Renal cortex interstitium (tissue), 11 donors: ENCODE measurements at regions not wholly inside any gene's neighbourhood (a gene's known extent, or its start where the extent isn't known, plus 50 kb on each side); places are given as distances from the start of the nearest gene placed in this dataset.

Experiments used
- DNase-seq, 11 donors: peaks; one replicate each; pipeline ENCODE4 v3.0.0-alpha.2; 2013; ENCODE audit warnings: low read depth in 9 of 11, low spot score in 4 of 11; ENCODE audit errors: extremely low read depth in 1 of 11

DNA sequence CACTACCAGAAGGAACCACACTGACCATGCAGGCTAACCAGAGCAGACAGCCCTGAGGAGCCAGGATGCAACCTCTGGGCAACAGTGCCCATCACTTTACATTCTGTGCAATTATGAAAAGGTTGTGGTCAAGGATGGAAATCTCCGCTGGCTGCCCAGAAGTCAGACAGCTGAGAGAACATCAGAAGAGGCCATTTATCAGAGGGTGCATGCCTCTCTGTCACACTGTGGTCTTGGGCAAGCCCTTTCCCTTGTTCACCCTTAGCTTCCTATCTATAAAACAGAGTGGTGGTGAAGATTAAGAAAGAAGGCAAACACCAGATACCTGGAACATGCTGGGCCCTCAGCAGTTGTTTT lies 120.7 kb upstream of the GDF10 start:
- DNase-seq = no peak

DNA sequence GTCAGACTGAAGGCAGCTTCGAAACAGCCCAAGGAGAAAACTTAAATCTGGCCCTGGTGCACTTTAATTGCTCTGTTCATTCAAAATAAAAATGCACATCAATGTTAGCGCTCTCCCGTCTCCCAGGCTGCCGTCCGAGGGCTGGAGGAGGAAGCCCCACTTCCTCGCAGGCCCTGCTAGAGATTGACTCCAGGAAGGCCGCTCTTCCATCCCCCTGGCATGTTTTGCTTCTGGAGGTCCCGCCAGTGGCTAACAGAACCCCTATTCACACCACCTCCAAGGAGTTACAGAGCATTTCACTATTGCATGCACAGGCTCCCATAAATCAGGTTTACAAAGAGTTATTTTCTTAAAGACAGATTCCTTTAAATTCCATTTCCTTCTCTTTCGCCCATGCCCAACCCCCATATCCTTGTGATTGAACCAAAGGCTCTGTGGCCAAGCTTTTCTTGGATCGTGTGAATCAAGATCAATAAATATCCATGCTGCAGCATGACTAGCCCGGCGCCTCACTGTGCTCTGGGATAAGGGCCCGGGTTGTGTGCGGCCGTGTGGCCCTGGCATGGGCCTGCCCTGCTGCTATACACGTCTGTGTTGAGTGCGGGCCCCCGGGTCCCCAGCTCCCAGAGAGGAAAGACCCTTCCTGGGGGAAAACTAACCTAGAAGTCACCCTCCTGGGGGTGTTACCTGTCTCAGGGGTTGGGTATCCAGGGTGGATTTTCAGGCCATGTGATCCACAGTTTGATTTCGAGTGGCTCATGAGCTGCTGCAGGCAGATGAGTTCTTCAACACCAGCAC lies 118.7 kb upstream of the GDF10 start:
- no peak for DNase-seq

DNA sequence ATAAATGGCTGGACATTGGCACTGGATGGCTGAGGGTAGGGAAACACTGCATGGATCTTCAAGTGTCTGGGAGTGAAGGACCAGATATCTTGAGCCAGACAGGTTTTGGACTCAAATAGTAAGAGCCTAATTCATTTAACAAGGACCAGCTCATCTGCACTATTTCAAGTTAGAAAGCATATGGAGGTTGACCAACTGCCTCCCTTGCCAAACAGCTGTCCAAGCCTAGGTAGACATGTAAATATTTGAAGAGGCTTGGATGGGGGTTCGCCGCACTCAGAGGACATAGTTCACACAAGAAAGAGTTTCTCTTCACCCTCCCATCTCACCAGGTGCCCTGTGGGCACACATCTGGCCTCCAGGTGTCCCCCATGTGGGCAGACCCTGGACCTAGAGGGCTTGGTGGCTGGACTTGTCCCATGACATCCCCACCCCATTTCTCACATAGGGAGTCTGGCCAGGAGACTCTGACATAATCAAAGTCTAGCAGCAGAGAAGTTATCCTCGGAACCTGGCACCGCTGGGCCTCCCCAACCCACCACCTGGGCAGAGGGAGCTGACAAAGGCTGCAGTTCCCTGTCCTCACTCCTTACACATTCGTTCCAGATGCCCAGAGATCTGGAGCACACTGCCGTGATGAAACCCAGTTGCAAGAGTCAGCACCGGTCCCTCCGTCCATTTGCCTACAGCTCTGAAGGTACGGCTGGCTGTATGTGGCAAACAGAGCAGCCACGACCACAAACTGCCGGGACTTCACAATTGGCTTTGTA lies 116.9 kb upstream of the GDF10 start:
- no peak for DNase-seq

DNA sequence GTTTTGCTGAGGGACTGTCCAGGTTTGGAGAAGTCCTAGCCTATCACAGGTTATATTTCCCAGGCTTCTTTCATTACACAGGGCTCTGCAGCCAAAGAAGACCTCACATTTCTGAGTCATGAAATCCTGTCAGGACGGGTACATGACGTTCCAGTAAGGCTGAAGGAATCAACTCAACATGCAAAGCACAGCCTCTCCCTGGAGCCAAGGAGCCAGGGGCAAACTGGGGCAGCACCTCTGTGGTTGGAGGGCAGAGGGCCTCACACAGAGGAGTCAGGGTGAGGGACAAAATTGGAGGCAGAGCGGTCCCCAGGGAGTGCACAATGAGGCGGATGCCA lies 116.3 kb upstream of the GDF10 start:
- DNase-seq = no peak

DNA sequence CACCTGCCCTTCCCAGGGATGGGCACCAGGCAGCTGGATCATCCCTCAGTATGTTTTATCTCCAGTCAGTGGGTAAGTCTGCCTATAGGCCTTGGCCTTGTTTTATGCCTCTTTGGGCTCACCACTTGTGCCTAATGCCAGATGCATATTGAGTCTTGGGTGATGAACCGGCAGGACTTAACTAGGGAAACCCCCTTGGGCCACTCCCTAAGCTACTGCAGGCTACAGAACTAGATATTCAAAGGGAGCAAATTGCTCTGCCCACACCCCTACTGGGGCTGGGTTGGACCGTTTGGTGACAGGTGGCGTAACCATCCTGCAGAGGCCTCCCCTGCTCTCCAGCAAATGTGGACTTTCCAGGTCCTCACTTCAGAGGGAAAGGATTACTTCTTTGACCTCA lies 115.7 kb upstream of the GDF10 start:
- no peak for DNase-seq

DNA sequence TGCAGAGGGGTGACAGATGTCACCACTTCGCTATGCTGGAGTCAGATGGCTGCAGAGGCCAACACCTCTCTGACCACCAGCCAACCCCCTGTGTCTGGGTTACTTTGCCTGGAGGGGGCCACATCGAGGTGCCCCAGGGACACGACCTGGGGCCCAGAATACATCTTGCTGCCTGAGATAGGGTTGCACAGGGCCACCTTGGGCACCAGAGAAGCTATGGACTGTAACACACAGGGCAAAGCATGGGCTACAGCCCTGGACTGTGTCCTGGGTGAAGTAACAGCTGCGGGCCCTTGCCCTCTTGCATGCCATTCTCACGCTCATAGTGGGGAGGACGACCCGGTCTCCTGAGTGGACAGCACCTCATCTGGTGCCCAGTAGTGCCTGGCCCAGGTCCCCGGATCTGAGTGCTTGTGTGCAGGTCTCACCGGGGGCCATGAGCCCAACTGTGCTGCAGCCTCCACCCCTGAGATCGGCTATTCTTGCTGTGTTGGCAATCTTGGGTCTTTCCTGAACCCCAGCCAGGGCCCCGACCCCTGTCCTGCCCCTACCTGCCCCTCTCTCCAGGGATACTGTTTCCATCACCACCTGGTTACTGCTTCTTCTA lies 115.2 kb upstream of the GDF10 start:
- no peak for DNase-seq

DNA sequence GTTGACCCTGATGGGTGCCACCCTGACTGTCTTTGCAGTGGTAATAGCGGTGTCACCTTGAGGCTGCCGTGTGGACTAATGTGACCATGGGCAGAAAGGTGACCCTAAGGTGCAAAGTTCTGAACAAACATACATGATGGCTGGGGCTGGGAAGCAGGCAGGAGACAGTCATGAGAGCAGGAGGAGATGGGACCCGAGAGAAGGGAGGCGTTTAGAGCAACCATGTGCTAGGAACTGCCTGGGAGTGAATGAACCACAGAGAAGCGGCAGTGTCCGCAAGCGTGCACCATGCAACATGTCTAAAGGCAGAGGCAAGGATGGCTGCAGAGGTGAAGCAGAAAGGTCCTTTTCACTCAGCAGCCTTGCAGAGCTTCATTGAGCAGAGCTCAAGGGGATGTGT lies 113.1 kb upstream of the GDF10 start:
- no peak for DNase-seq

DNA sequence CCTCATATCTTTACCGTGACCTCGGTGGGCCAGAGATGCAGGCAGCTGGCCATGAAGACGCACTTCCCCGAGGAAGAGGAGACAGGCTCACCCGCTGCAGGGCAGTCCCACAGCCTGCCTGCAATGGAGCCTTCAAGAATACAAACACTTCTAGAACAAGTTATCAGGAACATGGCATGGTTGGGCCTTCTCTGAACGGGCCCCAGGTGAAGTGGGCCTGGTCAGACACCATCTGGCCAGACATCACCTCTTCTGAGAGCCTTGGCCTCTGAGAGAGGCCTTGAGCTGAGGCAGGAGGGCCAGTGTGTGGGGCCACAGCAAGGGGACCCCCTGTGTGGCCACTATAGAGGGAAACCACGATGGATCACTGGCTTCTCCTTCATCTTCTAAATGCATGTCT lies 112.4 kb upstream of the GDF10 start:
- DNase-seq = no peak

DNA sequence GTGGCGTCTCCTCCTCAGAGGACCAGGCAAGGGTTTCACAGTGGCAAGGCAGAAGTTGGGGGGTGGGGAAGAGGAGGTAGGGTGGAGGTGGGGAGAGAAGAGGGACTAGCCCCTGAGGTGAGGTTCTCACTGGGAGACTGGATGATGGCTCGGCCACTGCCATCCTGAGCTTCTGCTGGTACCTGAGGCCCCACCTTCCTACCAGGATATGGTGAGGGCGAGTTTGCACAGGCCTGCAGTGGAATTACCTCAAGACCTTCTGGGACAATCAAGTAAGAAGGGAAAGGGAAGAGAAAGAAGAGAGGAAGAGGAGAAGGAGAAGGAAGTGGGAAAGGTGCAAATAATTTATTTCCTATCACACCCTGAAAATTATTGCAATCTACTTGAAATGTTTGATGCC lies 111.8 kb upstream of the GDF10 start:
- no peak for DNase-seq

DNA sequence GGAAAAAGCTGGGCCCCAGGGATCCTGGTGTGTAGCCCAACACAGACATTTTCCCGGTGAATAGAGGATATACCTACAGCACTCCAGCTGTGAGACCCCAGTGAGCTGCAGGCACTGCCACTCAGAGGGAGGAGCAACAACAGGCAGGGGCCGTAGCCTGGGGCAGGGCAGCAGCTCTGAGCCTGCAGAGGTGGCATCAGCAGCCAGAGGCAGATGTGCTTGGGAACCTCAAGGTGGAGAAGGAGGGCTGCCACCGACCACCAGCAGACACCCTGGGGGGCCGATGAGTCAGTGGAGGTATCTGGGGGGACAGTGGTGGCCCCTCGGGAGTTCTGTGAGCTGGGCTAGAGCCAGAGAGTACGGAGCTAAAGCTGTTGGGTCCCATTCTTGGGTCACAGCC lies 110.2 kb upstream of the GDF10 start:
- no peak for DNase-seq

DNA sequence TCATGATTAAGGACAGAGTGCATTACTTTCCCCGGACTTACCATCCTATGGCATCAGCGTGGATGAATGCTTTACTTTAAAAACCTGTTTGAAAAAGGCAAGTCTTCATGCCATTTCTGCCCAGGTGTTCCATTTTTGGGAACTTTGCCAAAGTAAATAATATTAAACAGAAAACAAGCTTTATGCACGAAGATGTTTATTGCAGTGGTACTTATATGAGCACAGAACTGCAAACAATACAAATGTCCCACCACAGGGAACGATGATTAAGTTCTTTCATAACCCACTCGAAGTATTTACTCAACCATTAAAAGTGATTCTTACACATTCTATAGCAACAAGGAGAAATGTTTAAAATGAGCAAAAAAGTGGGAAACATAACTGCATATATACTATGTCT lies 109.7 kb upstream of the GDF10 start:
- no peak for DNase-seq

DNA sequence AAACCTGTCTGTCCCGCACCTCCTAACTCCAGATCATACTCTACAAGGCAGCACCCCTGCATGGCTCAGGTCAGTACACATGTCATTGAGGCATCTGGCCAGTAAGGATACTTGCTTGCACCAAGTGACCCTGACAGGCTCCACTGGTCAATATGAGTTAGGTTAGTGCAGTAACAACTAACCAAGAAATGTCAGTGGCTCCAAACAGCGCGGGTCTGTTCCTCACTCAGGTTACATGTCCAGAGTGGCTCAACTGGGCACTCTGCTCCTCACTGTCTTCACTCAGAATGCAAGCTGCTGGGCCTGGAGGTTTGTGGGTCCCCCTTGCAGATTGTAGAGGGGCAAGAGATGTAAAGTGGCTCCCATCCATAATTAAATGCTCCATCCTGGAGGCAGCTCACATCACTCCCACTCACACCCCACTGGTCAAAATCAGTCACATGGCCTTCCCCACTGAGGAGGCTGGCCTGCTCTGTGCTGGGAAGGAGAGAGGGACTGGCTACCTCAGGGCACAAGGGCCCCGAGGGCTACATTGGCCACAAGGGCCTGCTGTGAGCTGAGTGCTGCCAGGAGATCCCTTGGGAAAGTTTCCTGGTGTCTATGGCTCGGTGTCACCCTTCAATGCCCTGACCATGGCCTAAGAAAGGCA lies 109.1 kb upstream of the GDF10 start:
- no peak for DNase-seq

DNA sequence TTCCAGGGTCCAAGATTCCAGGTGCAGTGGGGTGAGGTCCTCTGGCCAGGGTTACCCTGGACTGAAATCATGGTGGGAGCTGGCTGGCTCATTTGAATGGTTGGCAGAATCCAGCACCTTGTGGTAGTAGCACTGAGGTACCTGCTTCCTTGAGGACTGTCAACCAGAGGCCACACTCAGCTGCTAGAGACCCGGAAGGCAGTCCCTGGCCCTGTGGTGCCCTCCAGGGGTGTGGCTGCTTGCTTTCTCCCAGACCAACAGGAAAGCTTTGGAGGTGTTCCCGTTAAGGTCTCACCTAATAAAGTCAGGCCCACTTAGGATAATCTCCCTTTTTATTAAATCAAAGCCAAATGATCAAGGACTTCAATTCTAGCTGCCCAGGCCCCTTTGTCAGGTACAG lies 107.7 kb upstream of the GDF10 start:
- no peak for DNase-seq

DNA sequence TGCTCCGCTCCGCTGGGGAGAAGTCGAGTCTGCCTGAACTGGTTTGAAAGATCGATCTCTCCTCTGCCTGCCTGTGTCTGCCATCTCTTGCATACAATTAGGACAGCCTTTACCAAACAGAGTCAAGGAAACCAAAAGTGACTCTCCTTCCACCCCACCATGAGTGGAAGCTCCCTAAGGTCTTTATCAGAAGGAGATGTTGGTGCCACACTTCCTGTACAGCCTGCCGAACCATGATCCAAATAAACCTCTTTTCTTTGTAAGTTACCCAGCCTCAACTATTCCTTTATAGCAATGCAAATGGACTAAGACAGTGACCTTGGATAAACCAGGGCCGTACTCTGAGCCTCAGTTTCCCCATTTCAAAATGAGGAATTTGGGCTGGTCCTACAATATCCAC lies 106.3 kb upstream of the GDF10 start:
- DNase-seq = no peak

DNA sequence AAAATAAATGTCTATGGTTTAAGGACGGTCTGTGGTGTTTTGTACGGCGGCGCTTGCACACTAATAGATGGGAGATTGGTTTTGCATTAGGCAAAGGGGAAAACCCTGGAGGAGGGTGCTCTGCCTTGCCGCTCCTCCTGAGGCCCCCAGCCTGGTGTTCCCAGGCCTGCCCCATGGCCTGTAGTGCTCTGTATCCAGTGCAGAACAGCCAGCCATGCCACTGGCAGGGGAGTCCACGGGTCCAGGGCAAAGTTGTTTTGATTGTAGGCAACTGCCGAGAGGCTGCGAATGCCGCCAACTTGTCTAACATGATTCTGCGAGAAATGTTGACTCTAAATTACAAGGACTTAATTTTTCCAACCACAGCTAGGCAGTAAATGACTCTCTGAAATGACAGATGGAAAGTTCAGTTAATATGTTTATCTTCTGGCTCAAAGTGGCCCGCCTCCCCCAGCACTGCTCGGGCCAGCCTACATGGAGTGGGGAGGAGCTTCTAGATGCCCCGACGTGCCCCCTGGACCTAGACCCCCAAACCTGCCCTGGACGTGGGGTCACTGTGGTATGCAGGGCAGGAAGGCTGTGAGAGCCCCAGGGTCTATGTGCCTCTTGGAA lies 104.6 kb upstream of the GDF10 start:
- DNase-seq = no peak

DNA sequence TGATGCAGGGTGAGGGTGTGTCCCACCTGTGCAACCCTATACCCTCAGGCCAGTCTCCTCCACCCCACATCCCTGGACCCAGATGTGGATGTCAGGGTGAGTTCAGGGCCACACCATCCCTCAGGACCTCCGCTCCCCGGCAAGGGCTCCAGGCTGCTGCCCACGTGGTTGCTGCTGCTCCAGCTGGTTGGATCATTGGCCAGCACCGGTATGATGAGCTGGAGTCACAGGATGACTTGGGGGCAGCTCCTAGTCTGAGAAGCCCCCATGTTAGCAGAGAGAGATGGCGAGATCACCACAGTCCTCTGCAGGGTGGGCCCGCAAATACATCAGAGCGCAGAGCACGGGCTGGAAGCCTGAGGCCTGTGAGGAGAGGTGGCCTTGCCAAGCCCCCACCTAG lies 103.3 kb upstream of the GDF10 start:
- no peak for DNase-seq

DNA sequence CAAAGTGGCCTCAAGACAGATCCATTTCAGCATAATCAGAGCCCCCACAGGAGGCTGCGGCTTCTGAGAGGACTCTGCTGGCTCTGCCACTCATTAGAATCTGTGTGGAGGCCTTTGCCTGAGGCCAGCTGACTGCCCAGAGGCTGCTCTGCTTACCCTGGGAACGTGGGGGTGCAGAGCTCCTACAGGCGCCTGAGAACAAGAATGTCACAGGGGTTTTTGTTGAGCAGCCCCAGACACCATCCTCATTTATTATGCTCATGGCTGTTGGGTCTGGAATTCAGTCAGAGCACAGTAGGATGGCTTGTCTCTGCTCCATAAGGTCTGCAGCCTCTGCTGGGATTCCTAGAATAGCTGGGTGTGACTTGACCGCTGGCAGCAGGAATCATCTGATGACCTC lies 101.8 kb upstream of the GDF10 start:
- no peak for DNase-seq

DNA sequence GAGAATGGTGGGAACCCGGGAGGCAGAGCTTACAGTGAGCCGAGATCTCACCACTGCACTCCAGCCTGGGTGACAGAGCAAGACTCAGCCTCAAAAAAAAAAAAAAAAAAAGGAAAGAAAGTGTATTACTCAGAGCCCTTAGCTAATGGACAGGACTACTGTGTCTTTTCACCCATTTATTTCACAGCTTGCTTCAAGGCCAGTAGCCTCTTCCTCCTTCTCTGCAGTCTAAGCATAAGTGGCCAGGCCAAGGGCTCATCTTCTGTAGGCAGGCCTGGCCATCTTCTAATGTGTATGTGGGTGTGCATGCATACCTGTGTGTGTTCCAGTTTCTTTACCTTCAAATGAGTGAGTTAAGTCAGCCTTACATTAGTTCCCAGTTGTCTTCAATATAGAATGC lies 94.8 kb upstream of the GDF10 start:
- no peak for DNase-seq

DNA sequence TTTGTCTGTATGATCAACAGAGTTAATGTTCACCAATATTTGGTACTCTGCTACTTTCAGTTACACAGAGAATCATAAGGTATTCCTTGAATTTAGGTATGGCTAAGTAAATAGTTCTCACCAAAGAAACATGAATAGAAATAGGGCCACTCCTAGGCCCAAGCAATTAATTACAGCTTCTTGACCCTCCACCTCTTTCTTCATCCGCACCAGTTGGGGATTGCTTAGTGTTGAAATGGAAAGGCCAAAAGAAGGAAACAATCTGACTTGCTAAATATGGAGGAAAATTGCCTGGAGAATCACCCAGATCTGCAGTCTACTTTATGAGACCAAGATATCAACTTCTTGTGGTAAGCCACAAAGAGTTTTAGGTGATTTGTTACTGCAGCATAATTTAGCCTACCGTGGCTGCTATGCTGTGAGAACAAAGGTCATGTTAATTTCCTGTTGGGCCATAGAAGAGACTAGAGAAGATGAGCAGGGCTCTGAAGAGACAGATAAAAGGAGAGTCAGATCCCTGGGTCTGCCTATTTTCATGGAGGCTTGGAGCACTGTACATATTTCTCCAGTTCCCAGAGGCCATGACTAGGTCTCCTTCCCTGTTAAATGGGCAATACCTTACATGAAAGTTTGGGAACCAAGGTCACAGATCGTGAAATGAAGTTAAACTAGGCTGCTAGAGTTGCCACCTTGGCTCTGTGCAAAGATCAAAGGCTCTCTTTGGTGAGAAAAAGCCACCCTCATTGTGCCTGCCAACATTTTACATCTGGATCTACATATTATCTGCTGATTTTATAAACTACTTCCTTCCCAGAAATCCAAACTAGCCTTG lies 93.3 kb upstream of the GDF10 start:
- no peak for DNase-seq
